ENCODE measurements at regions not wholly inside any gene's neighbourhood (a gene's known extent, or its start where the extent isn't known, plus 50 kb on each side); places are given as distances from the start of the nearest gene placed in this dataset.

GRCh38 chr17:77809814-77810213, 148.7 kb upstream of the TNRC6C start (continued):
- TF ChIP-seq DMBX1 (CRISPR knock-in tag; IDR thresholded peaks at IDR 0.05; ENCODE audit: borderline replicate concordance) = no peak
- no peak for TF ChIP-seq LCOR (CRISPR knock-in tag; IDR thresholded peaks at IDR 0.05)
- TF ChIP-seq PRMT5 (CRISPR knock-in tag; IDR thresholded peaks at IDR 0.05) = no peak
- no peak for TF ChIP-seq ILF3 (IDR thresholded peaks at IDR 0.05; ENCODE audit: borderline replicate concordance)
- no peak for TF ChIP-seq CBX5 (IDR thresholded peaks at IDR 0.05; ENCODE audit: borderline replicate concordance, low read depth)
- TF ChIP-seq CHD1 (IDR thresholded peaks at IDR 0.05; ENCODE audit: low read length) = no peak
- TF ChIP-seq HMG20A (CRISPR knock-in tag; conservative IDR thresholded peaks at IDR 0.05) = no peak
- TF ChIP-seq EHMT2 (IDR thresholded peaks at IDR 0.05) = peak; percentile 68; the same call in 1 of the 2 replicates
- TF ChIP-seq DLX4 (CRISPR knock-in tag; IDR thresholded peaks at IDR 0.05) = no peak
- TF ChIP-seq TEAD4 (IDR thresholded peaks at IDR 0.05; ENCODE audit: low read length) = no peak
- TF ChIP-seq TEAD4 (CRISPR knock-in tag; IDR thresholded peaks at IDR 0.05; ENCODE audit: borderline replicate concordance) = no peak
- TF ChIP-seq NCOA4 (IDR thresholded peaks at IDR 0.05; ENCODE audit: partially characterized antibody) = no peak

DNA sequence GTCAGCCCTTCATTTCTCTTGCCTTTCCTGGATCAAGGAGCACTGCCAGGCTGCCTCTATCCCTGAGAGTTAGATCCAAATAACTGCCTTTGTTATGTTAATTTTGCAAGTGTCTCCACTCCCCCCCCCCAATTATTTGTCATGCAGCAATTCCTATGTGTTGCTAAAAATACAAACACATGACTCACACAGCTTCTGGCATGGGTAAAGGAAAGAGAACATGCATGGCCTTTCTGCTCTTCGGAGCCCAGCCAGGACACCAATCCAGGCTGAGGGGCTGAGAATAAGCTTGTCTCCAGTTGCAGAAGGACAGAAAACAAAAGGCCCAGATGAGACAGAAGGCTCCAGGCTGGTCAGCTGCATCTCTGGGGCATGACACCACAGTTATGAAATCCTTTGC, 148.0 kb upstream of the TNRC6C start:
- H3K9me1 ChIP-seq (ENCODE audit: control insufficient read depth, insufficient read depth, low read length) = peaks cover 3% of the 10 kb centered on the region
- ATAC-seq = no peak
- no peaks in the 10 kb centered on the region for H3K4me1 ChIP-seq (replicated peaks in 1 of 2; ENCODE audit: control insufficient read depth in 2 of 2, insufficient read depth in 2 of 2, low read length in 2 of 2)
- peaks cover 13 to 40% of the 10 kb centered on the region in 2 experiments for H3K27me3 ChIP-seq (ENCODE audit: control insufficient read depth in 2 of 2, insufficient read depth in 2 of 2, low read length in 2 of 2)
- in situ Hi-C loops (cut with MboI) = no loop called here
- H3K9ac ChIP-seq (ENCODE audit: insufficient read depth in 1 of 2, low read depth in 2 of 2, low read length in 2 of 2) = no peak overlapping the region
- FAIRE-seq = no peak
- ChIA-PET CTCF (ENCODE audit: low intra/inter-chr PET ratio) (no interaction called here), POLR2A (interaction anchor here (0.6 kb wide), 1 partner anchor 1240 kb away, joined by 3 read pairs; no protein-coding TSS in a partner anchor)
- H3K4me2 ChIP-seq (ENCODE audit: insufficient read depth, low read length) = no peak overlapping the region
- H3K4me3 ChIP-seq = no peak overlapping the region
- no peak overlapping the region for H2AFZ ChIP-seq (ENCODE audit: low read depth, low read length)
- no TSS peak for BruUV-seq (replicated peaks)
- no peak overlapping the region for H3K27ac ChIP-seq (ENCODE audit: extremely low read depth, low read depth, low read length)
- WGBS (ENCODE audit: insufficient coverage, low coverage, missing lambda C conversion rate) = 0% methylated on average over 1 of the region's 1 CpG
- no peaks in the 10 kb centered on the region for H3K36me3 ChIP-seq (ENCODE audit: control insufficient read depth, insufficient read depth, low read length)
- no peaks in the 10 kb centered on the region; the same call in none of the 2 replicates for H3K9me3 ChIP-seq (replicated peaks; ENCODE audit: control insufficient read depth, insufficient read depth, low read depth, low read length)
- H4K20me1 ChIP-seq (replicated peaks; ENCODE audit: control insufficient read depth, insufficient read depth, low read length) = 0 out of 2 replicates have a peak, but pooled peaks cover 2% of the 10 kb centered on the region
- H3K79me2 ChIP-seq (ENCODE audit: control insufficient read depth, insufficient read depth, low read length) = no peaks in the 10 kb centered on the region
- intact Hi-C loops (cut with micrococcal nuclease) = no loop called here
- no peak for DNase-seq (ENCODE audit: extremely low read depth in 1 of 4, low spot score in 3 of 4)
- TF ChIP-seq CBX1 (IDR thresholded peaks at IDR 0.05; ENCODE audit: low read depth) = no peak
- TF ChIP-seq NEUROD1 (IDR thresholded peaks at IDR 0.05; ENCODE audit: borderline replicate concordance, low read depth, low read length, partially characterized antibody) = no peak
- TF ChIP-seq ZNF699 (CRISPR knock-in tag; IDR thresholded peaks at IDR 0.05; ENCODE audit: insufficient replicate concordance) = no peak
- TF ChIP-seq SMARCE1 (IDR thresholded peaks at IDR 0.05) = no peak
- TF ChIP-seq, protein P1, sequence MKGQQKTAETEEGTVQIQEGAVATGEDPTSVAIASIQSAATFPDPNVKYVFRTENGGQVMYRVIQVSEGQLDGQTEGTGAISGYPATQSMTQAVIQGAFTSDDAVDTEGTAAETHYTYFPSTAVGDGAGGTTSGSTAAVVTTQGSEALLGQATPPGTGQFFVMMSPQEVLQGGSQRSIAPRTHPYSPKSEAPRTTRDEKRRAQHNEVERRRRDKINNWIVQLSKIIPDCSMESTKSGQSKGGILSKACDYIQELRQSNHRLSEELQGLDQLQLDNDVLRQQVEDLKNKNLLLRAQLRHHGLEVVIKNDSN (CRISPR knock-in tag; IDR thresholded peaks at IDR 0.05) = no peak
- TF ChIP-seq, protein P2, sequence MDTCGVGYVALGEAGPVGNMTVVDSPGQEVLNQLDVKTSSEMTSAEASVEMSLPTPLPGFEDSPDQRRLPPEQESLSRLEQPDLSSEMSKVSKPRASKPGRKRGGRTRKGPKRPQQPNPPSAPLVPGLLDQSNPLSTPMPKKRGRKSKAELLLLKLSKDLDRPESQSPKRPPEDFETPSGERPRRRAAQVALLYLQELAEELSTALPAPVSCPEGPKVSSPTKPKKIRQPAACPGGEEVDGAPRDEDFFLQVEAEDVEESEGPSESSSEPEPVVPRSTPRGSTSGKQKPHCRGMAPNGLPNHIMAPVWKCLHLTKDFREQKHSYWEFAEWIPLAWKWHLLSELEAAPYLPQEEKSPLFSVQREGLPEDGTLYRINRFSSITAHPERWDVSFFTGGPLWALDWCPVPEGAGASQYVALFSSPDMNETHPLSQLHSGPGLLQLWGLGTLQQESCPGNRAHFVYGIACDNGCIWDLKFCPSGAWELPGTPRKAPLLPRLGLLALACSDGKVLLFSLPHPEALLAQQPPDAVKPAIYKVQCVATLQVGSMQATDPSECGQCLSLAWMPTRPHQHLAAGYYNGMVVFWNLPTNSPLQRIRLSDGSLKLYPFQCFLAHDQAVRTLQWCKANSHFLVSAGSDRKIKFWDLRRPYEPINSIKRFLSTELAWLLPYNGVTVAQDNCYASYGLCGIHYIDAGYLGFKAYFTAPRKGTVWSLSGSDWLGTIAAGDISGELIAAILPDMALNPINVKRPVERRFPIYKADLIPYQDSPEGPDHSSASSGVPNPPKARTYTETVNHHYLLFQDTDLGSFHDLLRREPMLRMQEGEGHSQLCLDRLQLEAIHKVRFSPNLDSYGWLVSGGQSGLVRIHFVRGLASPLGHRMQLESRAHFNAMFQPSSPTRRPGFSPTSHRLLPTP (IDR thresholded peaks at IDR 0.05; ENCODE audit: borderline replicate concordance, extremely low read depth, insufficient read length) = no peak
- no peak for TF ChIP-seq ZBTB1 (CRISPR knock-in tag; IDR thresholded peaks at IDR 0.05; ENCODE audit: borderline replicate concordance, low read depth)
- TF ChIP-seq ZNF311 (CRISPR knock-in tag; IDR thresholded peaks at IDR 0.05) = no peak
